GM21390 (cell line): ENCODE measurements at regions not wholly inside any gene's neighbourhood (a gene's known extent, or its start where the extent isn't known, plus 50 kb on each side); places are given as distances from the start of the nearest gene placed in this dataset.
A peak's percentile ranks its signal among the peaks of the same experiment; 100 is the strongest.
"Not testable (repeated sequence)": the region's sequence is repeated elsewhere in the genome, so short reads cannot be mapped to it uniquely, and the experiment has no call there.

Experiments
- ATAC-seq: cut with Tn5 transposase; IDR thresholded peaks from one replicate; pipeline ENCODE4 v1.9.1; 2021; ENCODE audit not compliant: unreplicated experiment

DNA sequence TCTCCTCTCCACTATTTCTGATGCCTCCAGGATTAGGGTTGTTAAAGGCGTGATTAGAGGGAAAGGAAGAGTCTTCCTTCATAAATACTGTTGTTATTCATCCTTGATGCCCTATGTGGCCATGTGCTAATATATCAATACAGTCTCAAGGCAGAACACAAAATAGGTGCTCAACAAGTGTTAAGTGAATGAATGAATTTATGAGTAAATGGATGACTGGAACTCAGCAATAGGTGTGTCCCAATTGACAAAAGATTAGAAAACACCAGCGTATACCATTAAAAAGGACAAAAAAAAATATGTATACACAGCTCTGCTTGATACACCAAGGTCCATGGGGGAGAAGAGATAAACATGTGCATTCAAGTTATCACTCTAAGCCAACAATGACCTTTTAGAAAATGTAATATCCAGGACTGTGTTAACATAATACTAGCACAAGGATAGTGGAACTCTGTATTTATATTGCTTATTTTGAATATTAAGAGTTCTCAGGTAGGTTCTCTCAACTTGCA lies 171.2 kb upstream of the MYLIP start:
- ATAC-seq = no peak

DNA sequence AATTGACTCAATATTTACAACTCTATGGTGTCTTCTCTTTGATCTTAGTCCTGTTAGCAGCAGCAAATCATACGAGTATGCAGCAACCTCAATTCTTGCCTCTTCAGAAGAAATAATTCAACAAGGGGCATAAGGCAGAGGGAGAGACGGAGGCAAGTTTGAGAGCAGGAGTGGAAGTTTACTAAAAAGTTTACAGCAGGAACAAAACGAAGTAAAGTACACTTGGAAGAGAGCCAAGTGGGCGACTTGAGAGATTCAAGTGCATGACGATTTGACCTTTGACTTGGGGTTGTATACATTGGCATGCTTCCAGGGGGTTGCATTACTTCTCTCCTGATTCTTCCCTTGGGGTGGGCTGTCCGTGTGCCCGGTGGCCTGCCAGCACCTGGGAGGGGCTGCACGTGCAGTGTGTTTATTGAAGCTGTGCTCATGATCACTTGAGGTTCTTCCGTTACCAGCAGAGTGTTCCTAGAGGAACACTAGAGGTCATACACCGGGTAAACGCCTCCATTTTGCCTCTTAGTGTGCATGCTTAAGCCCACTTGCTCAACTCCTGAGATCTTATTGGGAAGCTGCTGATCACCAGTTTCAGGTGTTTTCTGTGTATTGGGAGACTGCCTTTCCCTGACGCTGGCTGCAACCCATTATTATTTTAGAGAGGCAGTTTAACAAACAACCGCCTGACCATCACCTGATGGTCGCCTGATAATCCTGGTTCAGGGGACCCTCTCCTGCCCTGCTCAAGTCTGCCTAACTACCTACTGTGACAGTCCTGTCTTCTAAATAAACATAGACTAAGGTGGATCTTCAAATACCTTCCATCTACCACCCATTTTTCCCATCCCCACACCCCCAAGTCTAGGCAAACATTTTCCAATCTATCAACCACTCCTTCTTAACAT lies 172.4 kb upstream of the MYLIP start:
- no peak for ATAC-seq

GRCh38 chr6:15955484-15955883 lies 173.4 kb upstream of the MYLIP start:
- ATAC-seq = no peak

- ATAC-seq = no peak
Observed at GRCh38 chr6:15953152-15953880, 175.6 kb upstream of the MYLIP start.

DNA sequence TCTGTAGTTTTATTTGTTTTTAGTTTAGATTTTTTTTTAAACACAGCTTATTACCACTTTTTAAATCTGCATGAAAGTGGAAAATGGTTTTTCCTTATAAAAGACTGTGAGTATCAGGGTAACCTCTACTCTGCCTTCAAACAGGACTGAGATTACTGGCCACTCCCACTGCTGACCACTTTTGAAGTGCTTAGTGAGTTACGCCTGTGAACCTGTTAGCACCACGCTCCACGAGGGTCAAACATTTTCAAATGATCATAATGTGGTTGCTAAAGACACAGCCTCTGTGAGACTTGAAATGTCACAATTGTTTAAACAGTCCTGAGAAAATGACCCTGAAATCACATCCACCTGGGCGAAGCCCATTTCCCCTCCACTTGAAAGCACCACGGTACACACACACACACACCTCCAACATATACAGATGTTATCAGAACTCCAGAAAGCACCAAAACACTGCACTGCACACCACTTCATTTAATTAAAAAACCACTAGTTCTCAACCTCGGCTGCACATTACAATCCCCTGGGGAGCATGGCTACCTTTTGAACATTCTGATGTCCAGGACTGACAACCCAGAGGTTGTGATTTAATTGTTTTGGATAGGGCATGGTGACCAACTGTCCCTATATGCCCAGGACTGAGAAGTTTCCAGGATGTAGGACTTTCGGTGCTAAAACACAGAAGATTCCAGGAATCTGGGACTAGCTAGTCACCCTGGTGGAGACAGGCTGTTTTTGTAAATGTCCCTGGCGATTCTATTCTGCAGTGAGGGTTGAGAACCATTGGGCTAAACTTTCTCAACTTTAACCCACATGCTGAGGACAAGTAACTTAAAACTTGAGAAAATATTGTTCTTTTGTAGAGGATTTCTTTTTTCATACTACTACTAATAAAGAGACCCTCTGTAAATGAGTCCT lies 176.4 kb upstream of the MYLIP start:
- ATAC-seq = no peak

DNA sequence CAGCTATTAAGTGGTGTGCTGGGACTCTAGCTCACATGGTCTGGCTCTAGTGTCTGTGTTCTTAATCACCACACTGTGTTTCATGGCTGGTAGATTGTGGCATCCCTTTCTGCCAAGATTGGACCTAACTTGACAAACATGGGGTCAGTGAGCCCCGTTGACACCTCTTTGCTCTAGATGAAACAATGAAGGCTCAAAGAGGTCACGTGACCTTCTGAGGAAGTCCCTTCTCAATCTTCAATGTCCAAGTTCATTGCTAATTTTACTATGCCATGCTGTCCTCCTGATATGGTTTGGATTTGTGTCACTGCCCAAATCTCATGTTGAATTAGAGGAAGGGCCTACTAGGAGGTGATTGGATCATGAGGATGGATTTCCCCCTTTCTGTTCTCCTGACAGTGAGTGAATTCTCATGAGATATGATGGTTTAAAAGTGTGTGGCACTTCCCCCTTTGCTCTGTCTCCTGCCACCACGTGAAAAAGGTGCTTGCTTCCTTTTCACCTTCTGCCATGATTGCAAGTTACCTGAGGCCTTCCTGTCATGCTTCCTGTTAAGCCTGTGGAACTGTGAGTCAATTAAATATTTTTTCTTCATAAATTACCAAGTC lies 177.8 kb upstream of the MYLIP start:
- ATAC-seq = no peak

- no peak for ATAC-seq
Observed at GRCh38 chr6:15949982-15950381, 178.9 kb upstream of the MYLIP start.

- ATAC-seq = no peak
Observed at GRCh38 chr6:15948930-15949900, 179.7 kb upstream of the MYLIP start.

- ATAC-seq = no peak
Observed at GRCh38 chr6:15947923-15948322, 181.0 kb upstream of the MYLIP start.

DNA sequence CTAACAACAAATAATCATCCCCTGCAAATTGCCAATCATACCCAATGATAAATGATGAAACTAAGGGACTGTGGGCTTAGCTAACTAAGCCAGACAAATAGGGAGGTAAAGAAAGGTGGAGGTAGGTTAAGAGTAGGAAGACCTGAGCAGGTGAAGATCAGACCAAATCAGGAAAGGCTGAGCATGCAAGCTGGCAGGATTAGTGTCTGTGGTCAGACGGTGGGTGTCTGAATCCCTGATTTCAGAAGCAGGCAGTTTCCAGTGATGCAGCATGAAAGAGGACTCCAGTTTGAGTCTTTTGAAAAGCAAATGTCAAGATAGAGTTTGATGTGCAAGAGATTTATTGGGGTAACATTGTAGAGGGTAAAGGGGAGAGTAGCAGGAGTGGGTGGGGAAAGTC lies 181.4 kb upstream of the MYLIP start:
- ATAC-seq = no peak

DNA sequence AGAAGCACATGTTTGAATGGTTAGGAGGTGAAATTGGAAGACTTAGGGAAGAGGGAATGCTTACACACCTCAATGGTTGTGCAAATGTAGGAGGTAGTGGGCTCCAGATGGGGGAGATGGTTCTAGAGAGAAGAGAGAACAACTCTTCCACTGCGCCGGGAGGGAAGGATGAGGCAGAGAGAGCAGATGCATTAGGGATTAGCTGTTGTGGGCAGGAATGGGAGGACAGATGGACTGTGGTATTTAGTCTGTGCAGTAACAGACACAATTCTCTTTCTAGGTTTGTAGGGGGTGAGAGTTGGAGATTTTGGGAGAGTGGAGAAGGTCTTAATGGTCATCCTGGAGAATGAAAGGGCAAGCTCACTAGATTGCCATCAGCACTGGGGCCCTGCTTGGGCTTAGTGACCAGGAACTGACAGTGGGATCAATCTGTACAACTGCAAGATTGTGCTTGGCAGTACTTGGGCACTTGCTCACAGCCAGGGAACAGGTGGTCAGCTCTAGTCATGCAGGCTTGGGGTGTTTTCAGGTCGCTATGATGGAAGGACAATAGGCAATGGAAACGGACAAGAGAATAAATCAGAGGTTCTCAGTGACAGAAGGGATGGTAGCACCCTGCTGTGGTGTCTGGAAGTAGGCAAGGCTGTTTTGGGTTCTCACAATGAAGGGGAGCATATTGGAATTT lies 182.0 kb upstream of the MYLIP start:
- no peak for ATAC-seq

GRCh38 chr6:15945593-15946159 lies 183.2 kb upstream of the MYLIP start:
- no peak for ATAC-seq

GRCh38 chr6:15943423-15943822 lies 185.5 kb upstream of the MYLIP start:
- ATAC-seq = no peak

DNA sequence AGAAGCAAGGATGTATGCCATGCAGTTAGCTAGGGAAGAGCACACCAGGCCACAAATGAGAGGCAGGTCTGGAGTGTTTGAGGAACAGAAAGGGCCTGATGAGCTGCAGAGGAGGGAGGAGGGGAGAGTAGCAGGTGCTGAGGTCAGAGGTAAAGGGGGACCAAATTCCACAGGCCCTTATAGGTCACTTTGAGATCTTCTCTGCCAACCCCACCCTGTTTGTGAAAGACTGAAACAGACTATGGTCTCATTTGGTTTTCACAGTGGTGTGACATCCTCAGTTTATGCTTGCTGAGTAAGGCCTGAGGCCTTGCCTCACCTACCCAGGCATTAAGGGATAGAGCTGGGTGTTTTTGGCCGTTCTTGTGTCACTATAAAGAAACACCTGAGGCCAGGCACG lies 187.7 kb upstream of the MYLIP start:
- ATAC-seq = peak; percentile 59

DNA sequence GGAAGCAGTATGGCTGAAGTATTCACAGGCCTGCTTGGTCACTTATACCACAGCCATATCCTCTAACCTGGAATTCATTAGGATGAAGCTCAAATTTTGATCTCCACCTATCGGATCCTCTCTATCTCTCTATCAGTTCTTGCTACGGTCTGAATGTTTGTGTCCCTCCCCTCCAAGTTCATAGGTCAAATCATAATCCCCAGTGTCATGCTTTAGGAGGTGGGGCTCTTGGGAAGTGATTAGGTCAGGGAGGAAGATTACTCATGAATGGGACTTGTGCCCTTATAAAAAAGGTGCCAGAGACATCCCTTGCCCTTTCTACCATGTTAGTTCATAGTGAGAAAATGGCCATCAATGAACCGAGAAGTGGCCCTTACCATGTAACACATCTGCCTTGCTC lies 190.8 kb upstream of the MYLIP start:
- no peak for ATAC-seq

GRCh38 chr6:15937602-15938001 lies 191.3 kb upstream of the MYLIP start:
- no peak for ATAC-seq

GRCh38 chr6:15936503-15936902 lies 192.4 kb upstream of the MYLIP start:
- peak; percentile 66 for ATAC-seq

- ATAC-seq = no peak
Observed at GRCh38 chr6:15935661-15936060, 193.2 kb upstream of the MYLIP start.

DNA sequence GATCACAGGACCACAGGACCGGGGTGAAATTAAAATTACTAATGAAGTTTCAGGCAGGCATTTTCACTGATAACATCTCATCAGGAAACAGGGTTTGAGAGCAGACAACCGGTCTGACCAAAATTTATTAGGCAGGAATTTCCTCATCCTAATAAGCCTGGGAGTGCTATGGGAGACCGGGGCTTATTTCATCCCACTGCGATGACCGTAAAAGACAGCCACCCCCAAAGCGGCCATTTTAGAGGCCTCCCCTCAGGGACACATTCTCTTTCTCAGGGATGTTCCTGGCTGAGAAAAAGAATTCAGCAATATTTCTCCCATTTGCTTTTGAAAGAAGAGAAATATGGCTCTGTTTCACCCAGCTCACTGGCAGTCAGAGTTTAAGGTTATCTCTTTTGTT lies 197.2 kb upstream of the MYLIP start:
- not testable (repeated sequence) for ATAC-seq
